Skeletal muscle satellite cell (primary cell): ENCODE measurements at regions not wholly inside any gene's neighbourhood (a gene's known extent, or its start where the extent isn't known, plus 50 kb on each side); places are given as distances from the start of the nearest gene placed in this dataset.
"Not testable (repeated sequence)": the region's sequence is repeated elsewhere in the genome, so short reads cannot be mapped to it uniquely, and the experiment has no call there.

Experiments used
- H3K27me3 ChIP-seq: 2 replicates; pipeline ENCODE4 v1.7.0; 2013; ENCODE audit warnings: low read length; ENCODE audit not compliant: control insufficient read depth, insufficient read depth
- H3K36me3 ChIP-seq: 2 replicates; pipeline ENCODE4 v1.7.0; 2013; ENCODE audit warnings: mild to moderate bottlenecking, control low read depth, low read length; ENCODE audit not compliant: insufficient read depth
- H3K4me1 ChIP-seq: 2 replicates; pipeline ENCODE4 v1.7.0; 2013; ENCODE audit warnings: low read length; ENCODE audit not compliant: control insufficient read depth, insufficient read depth
- H3K4me2 ChIP-seq: 2 replicates; pipeline ENCODE4 v1.7.0; 2013; ENCODE audit warnings: mild to moderate bottlenecking, low read length
- H3K4me3 ChIP-seq: 2 replicates; pipeline ENCODE4 v1.7.0; 2013; ENCODE audit warnings: low read length
- H3K9ac ChIP-seq: 2 replicates; pipeline ENCODE4 v1.7.0; 2013; ENCODE audit warnings: mild to moderate bottlenecking, low read depth, low read length, moderate library complexity
- H3K9me3 ChIP-seq: replicated peaks from 2 replicates; pipeline ENCODE4 v1.7.0; 2013; ENCODE audit warnings: mild to moderate bottlenecking, control low read depth, low read length

- H3K4me2 ChIP-seq, H3K4me1 ChIP-seq, H3K27me3 ChIP-seq, H3K9me3 ChIP-seq, H3K9ac ChIP-seq, H3K4me3 ChIP-seq, H3K36me3 ChIP-seq: not testable (repeated sequence)
Measured at GRCh38 chr1:95297906-95298305, 63.9 kb downstream of the RWDD3 start.

GRCh38 chr1:95301091-95301490 is 67.1 kb downstream of the RWDD3 start:
- no peaks in the 10 kb centered on the region for H3K9me3 ChIP-seq

DNA sequence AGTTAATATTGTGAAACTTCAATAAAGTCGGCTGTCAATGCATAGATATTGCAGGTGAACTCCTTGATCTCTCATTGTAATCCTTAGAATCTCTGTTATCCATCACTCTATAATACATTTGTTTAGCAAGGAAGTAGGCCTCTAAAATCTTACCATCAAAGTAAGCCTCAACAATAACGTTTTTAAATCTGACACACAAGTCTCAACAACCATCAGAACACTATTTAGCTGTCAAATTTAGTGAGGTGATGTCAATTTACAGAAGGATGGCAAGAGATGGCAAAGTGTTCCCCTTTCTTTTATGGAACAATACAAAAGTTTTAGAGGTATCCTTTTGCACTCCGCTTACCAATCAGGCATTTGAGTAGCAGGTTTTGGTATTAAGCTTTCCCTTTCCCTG is 67.6 kb downstream of the RWDD3 start:
- Histone ChIP-seq H3K27me3 (peaks cover 20% of the 10 kb centered on the region), H3K9me3 (no peaks in the 10 kb centered on the region), H3K4me1 (no peaks in the 10 kb centered on the region), H3K4me2 (no peak overlapping the region), H3K9ac (no peak overlapping the region), H3K4me3 (no peak overlapping the region), H3K36me3 (no peaks in the 10 kb centered on the region)

More at GRCh38 chr1:95301091-95301490, 67.1 kb downstream of the RWDD3 start:
- H3K36me3 ChIP-seq, result no peaks in the 10 kb centered on the region
- no peak overlapping the region for H3K4me3 ChIP-seq
- no peaks in the 10 kb centered on the region for H3K4me1 ChIP-seq
- H3K9ac ChIP-seq, result no peak overlapping the region
- no peak overlapping the region for H3K4me2 ChIP-seq
- H3K27me3 ChIP-seq, result peaks cover 15% of the 10 kb centered on the region

GRCh38 chr1:95304803-95305202 is 70.8 kb downstream of the RWDD3 start:
- no peaks in the 10 kb centered on the region for H3K36me3 ChIP-seq
- H3K27me3 ChIP-seq, result peaks cover 49% of the 10 kb centered on the region
- H3K4me1 ChIP-seq, result no peaks in the 10 kb centered on the region
- no peak overlapping the region for H3K4me2 ChIP-seq
- H3K9ac ChIP-seq, result no peak overlapping the region
- no peaks in the 10 kb centered on the region for H3K9me3 ChIP-seq
- no peak overlapping the region for H3K4me3 ChIP-seq

DNA sequence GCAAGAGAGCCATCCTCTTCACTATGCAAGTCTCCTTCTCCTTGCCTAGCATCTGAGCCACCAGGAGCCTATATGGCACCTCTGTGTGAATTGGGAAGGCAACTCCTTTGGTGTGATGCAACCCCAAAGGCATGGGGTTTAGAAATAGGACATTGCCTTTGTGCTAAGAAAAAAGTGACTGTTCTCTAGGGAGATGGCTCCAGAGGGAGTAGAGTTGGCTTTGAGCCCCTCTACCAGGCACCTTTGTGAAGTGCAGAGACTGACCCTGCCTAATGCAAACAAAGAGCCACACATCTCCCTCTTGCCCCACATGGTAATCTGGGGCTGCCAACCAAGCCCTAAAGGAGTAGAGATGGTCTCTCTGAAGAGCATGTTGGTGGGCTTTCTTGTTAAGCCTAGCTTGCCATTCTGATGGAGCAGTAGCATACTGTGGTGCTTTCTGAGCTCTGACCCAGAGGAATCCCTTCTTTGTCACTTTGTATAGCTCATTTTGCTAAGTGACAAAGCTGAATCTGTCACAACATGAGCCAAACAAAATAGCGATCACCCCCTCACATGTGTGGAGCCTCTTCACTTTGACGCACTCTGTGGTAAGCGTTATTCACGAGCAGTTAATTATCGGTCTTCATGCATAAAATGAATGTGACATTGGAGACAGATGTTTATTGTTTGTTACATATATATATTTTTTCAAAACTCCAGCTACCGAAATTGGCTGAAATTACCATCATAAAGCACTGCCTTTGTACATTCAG is 74.4 kb downstream of the RWDD3 start:
- H3K4me3 ChIP-seq, result no peak overlapping the region
- no peaks in the 10 kb centered on the region for H3K4me1 ChIP-seq
- H3K27me3 ChIP-seq, result peaks cover 72% of the 10 kb centered on the region
- no peaks in the 10 kb centered on the region for H3K9me3 ChIP-seq
- no peaks in the 10 kb centered on the region for H3K36me3 ChIP-seq
- no peak overlapping the region for H3K9ac ChIP-seq
- no peak overlapping the region for H3K4me2 ChIP-seq

DNA sequence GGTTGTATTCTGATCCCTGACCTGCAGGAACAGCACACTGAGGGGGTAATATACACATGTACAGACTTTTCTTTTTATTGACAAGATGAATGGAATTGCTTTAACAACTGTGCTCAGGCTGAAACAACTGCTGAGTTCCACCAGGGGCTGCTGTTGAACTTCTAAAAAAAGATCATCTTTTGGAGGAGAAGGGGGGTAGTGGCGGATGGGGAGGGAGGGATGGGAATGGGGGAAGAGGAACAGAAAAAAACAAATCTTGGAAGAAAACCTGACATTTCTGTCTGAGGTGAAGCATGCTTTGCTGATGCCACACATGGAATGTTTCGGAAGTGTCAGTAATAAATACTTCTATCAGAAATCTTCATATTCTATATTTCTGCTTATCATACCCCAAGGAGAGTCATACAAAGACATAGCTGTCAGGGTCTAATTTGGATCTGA is 75.0 kb downstream of the RWDD3 start:
- H3K9ac ChIP-seq, result no peak overlapping the region
- H3K4me2 ChIP-seq, result no peak overlapping the region
- H3K4me3 ChIP-seq, result no peak overlapping the region
- H3K9me3 ChIP-seq, result no peaks in the 10 kb centered on the region
- no peaks in the 10 kb centered on the region for H3K4me1 ChIP-seq
- no peaks in the 10 kb centered on the region for H3K36me3 ChIP-seq
- peaks cover 70% of the 10 kb centered on the region for H3K27me3 ChIP-seq

- Histone ChIP-seq H3K27me3 (peaks cover 58% of the 10 kb centered on the region), H3K9ac (no peak overlapping the region), H3K36me3 (no peaks in the 10 kb centered on the region), H3K4me2 (no peak overlapping the region), H3K4me3 (no peak overlapping the region), H3K9me3 (no peaks in the 10 kb centered on the region), H3K4me1 (no peaks in the 10 kb centered on the region)
Measured at GRCh38 chr1:95311014-95311413, 77.0 kb downstream of the RWDD3 start.

DNA sequence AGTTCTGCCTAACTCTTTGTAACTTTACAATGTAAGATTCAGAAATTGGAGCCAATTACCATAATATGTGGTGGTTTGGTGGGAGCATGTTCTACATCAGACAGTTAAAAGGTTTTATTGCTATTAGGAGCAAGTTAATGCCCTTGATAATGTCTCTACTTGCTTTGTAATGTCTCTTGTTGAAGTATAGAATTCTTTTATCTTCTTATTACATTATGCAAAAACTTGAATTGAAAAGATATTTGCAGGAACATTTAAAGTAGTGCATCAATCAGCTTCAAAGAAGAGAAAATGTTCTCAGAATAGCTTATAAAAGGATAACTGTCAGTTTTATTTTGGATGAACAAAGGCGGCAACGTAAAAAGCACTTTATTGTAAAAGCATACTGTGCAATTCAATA is 77.8 kb downstream of the RWDD3 start:
- Histone ChIP-seq H3K27me3 (peaks cover 51% of the 10 kb centered on the region), H3K9me3 (no peaks in the 10 kb centered on the region), H3K4me1 (no peaks in the 10 kb centered on the region), H3K4me2 (no peak overlapping the region), H3K4me3 (no peak overlapping the region), H3K36me3 (no peaks in the 10 kb centered on the region), H3K9ac (no peak overlapping the region)

- H3K9me3 ChIP-seq, result no peaks in the 10 kb centered on the region
- peaks cover 50% of the 10 kb centered on the region for H3K27me3 ChIP-seq
- H3K4me2 ChIP-seq, result no peak overlapping the region
- H3K4me1 ChIP-seq, result no peaks in the 10 kb centered on the region
- no peak overlapping the region for H3K9ac ChIP-seq
- H3K36me3 ChIP-seq, result no peaks in the 10 kb centered on the region
- H3K4me3 ChIP-seq, result no peak overlapping the region
Measured at GRCh38 chr1:95312181-95312580, 78.2 kb downstream of the RWDD3 start.

GRCh38 chr1:95313527-95313926 is 79.5 kb downstream of the RWDD3 start:
- Histone ChIP-seq H3K4me2 (no peak overlapping the region), H3K4me1 (no peaks in the 10 kb centered on the region), H3K36me3 (no peaks in the 10 kb centered on the region), H3K9me3 (no peaks in the 10 kb centered on the region), H3K27me3 (peaks cover 38% of the 10 kb centered on the region), H3K9ac (no peak overlapping the region), H3K4me3 (no peak overlapping the region)

- Histone ChIP-seq H3K9me3 (no peaks in the 10 kb centered on the region), H3K9ac (no peak overlapping the region), H3K36me3 (no peaks in the 10 kb centered on the region), H3K4me2 (no peak overlapping the region), H3K27me3 (peaks cover 7% of the 10 kb centered on the region), H3K4me3 (no peak overlapping the region), H3K4me1 (no peaks in the 10 kb centered on the region)
Measured at GRCh38 chr1:95321531-95321930, 87.5 kb downstream of the RWDD3 start.

DNA sequence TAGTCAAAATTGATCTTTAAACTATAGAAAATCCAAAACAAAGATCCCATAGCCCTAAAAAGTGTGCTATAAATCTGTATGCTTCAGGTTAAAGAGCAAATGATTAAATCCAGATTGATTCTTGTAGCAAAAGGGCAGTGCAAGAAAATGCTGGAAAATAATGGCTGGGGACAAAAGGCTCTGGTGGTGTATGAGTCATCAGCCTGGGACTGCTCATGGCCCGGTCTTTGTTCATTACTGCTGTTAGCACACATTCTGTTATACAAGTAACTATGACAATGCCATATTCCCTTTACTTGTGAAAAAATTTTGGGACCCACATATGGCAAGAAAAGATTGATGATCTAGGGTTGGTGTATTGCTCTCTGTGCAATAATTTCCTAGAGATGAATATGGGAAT is 89.1 kb downstream of the RWDD3 start:
- no peaks in the 10 kb centered on the region for H3K36me3 ChIP-seq
- H3K4me3 ChIP-seq, result no peak overlapping the region
- no peaks in the 10 kb centered on the region for H3K9me3 ChIP-seq
- no peak overlapping the region for H3K4me2 ChIP-seq
- no peaks in the 10 kb centered on the region for H3K4me1 ChIP-seq
- H3K9ac ChIP-seq, result no peak overlapping the region
- H3K27me3 ChIP-seq, result peaks cover 3% of the 10 kb centered on the region
